A549 (cell line): ENCODE measurements at regions not wholly inside any gene's neighbourhood (a gene's known extent, or its start where the extent isn't known, plus 50 kb on each side); places are given as distances from the start of the nearest gene placed in this dataset.

Source experiments
- ATAC-seq, 2 experiments: fragments of 200-7000 bp in 1 of 2; fragments of >200 bp in 1 of 2; cut with Nextera tagmentation in 1 of 2; cut with Tn5 transposase in 1 of 2; 3 replicates each; pipeline versions ENCODE4 v1.8.0 to v1.9.1; 2018 to 2020; ENCODE audit warnings: mild to moderate bottlenecking in 1 of 2, moderate library complexity in 1 of 2
- CTCF ChIA-PET: fragments of 300-600 bp; sonication (Branson Sonifier 250); formaldehyde crosslinking; extraction: SDS; loops from one replicate; lab custom pipeline; 2021; ENCODE audit warnings: antibody characterized with exemption, inconsistent platforms; lab: Yijun Ruan, JAX
- POLR2A ChIA-PET: fragments of 350-600 bp; formaldehyde crosslinking; extraction: SDS; loops from one replicate; lab custom pipeline; 2021; ENCODE audit warnings: antibody characterized with exemption, inconsistent platforms; lab: Yijun Ruan, JAX
- DNase-seq, 2 experiments: peaks; one replicate each; pipeline versions ENCODE4 v3.0.0 to v3.0.0-alpha.2; 2011 to 2016; ENCODE audit warnings: low read depth in 1 of 2, low spot score in 1 of 2
- FAIRE-seq: peaks from 2 replicates; lab custom pipeline; 2011; peaks lifted over from hg19 to GRCh38; lab: Jason Lieb, UNC
- H3K27ac ChIP-seq, 2 experiments: fragments of >200 bp; sonication (Bioruptor Twin); formaldehyde crosslinking; 3 replicates each; pipeline ENCODE4 v1.5.1; 2016 to 2017
- H3K4me1 ChIP-seq: fragments of >200 bp; sonication (Bioruptor Twin); formaldehyde crosslinking; 3 replicates; pipeline ENCODE4 v1.6.1; 2016
- H3K4me2 ChIP-seq: fragments of >200 bp; sonication (Bioruptor Twin); formaldehyde crosslinking; 3 replicates; pipeline ENCODE4 v1.6.1; 2016
- H3K4me3 ChIP-seq: fragments of >200 bp; sonication (Bioruptor Twin); formaldehyde crosslinking; 3 replicates; pipeline ENCODE4 v1.5.1; 2016
- H3K9me3 ChIP-seq: fragments of >200 bp; sonication (Bioruptor Twin); formaldehyde crosslinking; 3 replicates; pipeline ENCODE4 v1.6.1; 2016
- ATOH8 ChIP-seq: fragments of 250-450 bp; sonication (Bioruptor Pico); IDR thresholded peaks from 2 replicates; pipeline ENCODE4 v1.5.0; 2020; ENCODE audit warnings: low read depth, mild to moderate bottlenecking, moderate library complexity
- CBX2 ChIP-seq: fragments of 200-600 bp; sonication (generic); IDR thresholded peaks from 2 replicates; pipeline ENCODE4 v1.6.1; 2016; ENCODE audit warnings: low read depth, mild to moderate bottlenecking, borderline replicate concordance
- CBX8 ChIP-seq: fragments of 200-600 bp; sonication (generic); IDR thresholded peaks from 2 replicates; pipeline ENCODE4 v1.6.1; 2016
- E2F6 ChIP-seq: IDR thresholded peaks from 2 replicates; pipeline ENCODE4 v1.6.1; 2012; ENCODE audit warnings: low read depth, borderline replicate concordance
- ELK1 ChIP-seq: fragments of 150-350 bp; IDR thresholded peaks from 2 replicates; pipeline ENCODE4 v1.6.1; 2014; ENCODE audit warnings: low read depth, mild to moderate bottlenecking, low read length
- EP300 ChIP-seq, 2 experiments: fragments of >200 bp; sonication (Bioruptor Twin); formaldehyde crosslinking; IDR thresholded peaks; 2 replicates in 1 of 2; 3 replicates in 1 of 2; pipeline ENCODE4 v1.6.1; 2016 to 2017
- FOSL2 ChIP-seq, 2 experiments: fragments of 450-650 bp in 1 of 2; fragments of >200 bp in 1 of 2; sonication (Bioruptor Twin) in 1 of 2; formaldehyde crosslinking; IDR thresholded peaks; 2 replicates each; pipeline versions ENCODE4 v1.5.0 to v1.6.1; 2016 to 2020; ENCODE audit warnings: mild to moderate bottlenecking in 1 of 2, moderate library complexity in 1 of 2
- FOXS1 ChIP-seq: fragments of 250-450 bp; sonication (Bioruptor Pico); IDR thresholded peaks from 2 replicates; pipeline ENCODE4 v1.5.0; 2020; ENCODE audit warnings: mild to moderate bottlenecking, moderate library complexity
- GATA3 ChIP-seq: IDR thresholded peaks from 2 replicates; pipeline ENCODE4 v1.6.1; 2012; ENCODE audit warnings: borderline replicate concordance
- HEYL ChIP-seq: fragments of 250-450 bp; sonication (Bioruptor Pico); IDR thresholded peaks from 2 replicates; pipeline ENCODE4 v1.8.0; 2021; ENCODE audit warnings: mild to moderate bottlenecking, moderate library complexity
- HOXB5 ChIP-seq: fragments of 250-450 bp; sonication (Bioruptor Pico); IDR thresholded peaks from 2 replicates; pipeline ENCODE4 v1.5.0; 2020; ENCODE audit warnings: mild to moderate bottlenecking, moderate library complexity
- JUN ChIP-seq, 2 experiments: fragments of >200 bp; sonication (Bioruptor Twin); formaldehyde crosslinking; IDR thresholded peaks; 2 replicates in 1 of 2; 3 replicates in 1 of 2; pipeline ENCODE4 v1.6.1; 2016 to 2017
- KDM1A ChIP-seq: fragments of 200-600 bp; sonication (generic); IDR thresholded peaks from 2 replicates; pipeline ENCODE4 v1.6.1; 2016; ENCODE audit warnings: low read depth, mild to moderate bottlenecking
- KDM5A ChIP-seq: fragments of 200-600 bp; sonication (generic); IDR thresholded peaks from 2 replicates; pipeline ENCODE4 v1.6.1; 2016; ENCODE audit warnings: antibody characterized with exemption, mild to moderate bottlenecking
- MAZ ChIP-seq: fragments of 150-350 bp; IDR thresholded peaks from 2 replicates; pipeline ENCODE4 v1.6.1; 2014; ENCODE audit warnings: antibody characterized with exemption, low read depth, low read length, borderline replicate concordance
- NPAS2 ChIP-seq: fragments of 250-450 bp; sonication (Bioruptor Pico); IDR thresholded peaks from 2 replicates; pipeline ENCODE4 v1.8.0; 2022; ENCODE audit warnings: mild to moderate bottlenecking, moderate library complexity, borderline replicate concordance
- PHF8 ChIP-seq: fragments of 200-600 bp; sonication (generic); IDR thresholded peaks from 2 replicates; pipeline ENCODE4 v1.6.1; 2016; ENCODE audit warnings: low read depth, mild to moderate bottlenecking, antibody characterized with exemption, moderate library complexity, borderline replicate concordance
- RCOR1 ChIP-seq: fragments of 150-350 bp; IDR thresholded peaks from 2 replicates; pipeline ENCODE4 v1.6.1; 2014; ENCODE audit warnings: antibody characterized with exemption, low read length, low read depth
- REST ChIP-seq: fragments of 200-600 bp; sonication (generic); IDR thresholded peaks from 2 replicates; pipeline ENCODE4 v1.6.1; 2016; ENCODE audit warnings: antibody characterized with exemption, mild to moderate bottlenecking, moderate library complexity
- RFX5 ChIP-seq: fragments of 450-650 bp; IDR thresholded peaks from 2 replicates; pipeline ENCODE4 v1.7.1; 2014; ENCODE audit warnings: antibody characterized with exemption, mild to moderate bottlenecking, moderate library complexity
- TP53 ChIP-seq: fragments of 250-450 bp; sonication (Bioruptor Pico); IDR thresholded peaks from 2 replicates; pipeline ENCODE4 v1.5.0; 2021; ENCODE audit warnings: mild to moderate bottlenecking, moderate library complexity
- ZC3H11A ChIP-seq: fragments of 450-650 bp; IDR thresholded peaks from 2 replicates; pipeline ENCODE4 v1.6.1; 2014; ENCODE audit warnings: antibody characterized with exemption, mild to moderate bottlenecking
- ZNF302 ChIP-seq: fragments of 250-450 bp; sonication (Bioruptor Pico); IDR thresholded peaks from 2 replicates; pipeline ENCODE4 v1.9.0; 2021; ENCODE audit warnings: inconsistent platforms, mild to moderate bottlenecking, moderate library complexity
- WGBS: methylation state at CpG from one replicate; pipeline ENCODE4 v1.1.6; 2017; ENCODE audit errors: missing lambda C conversion rate; 5-methylcytosine and 5-hydroxymethylcytosine counted together

- WGBS, result 0% methylated on average over 4 of the region's 4 CpGs
- no peak overlapping the region for H3K27ac ChIP-seq
- no peak for DNase-seq
- no peak for FAIRE-seq
- no peak overlapping the region for H3K4me3 ChIP-seq
- TF ChIP-seq ZNF302 (no peak), KDM5A (no peak), ELK1 (no peak), EP300 (IDR thresholded peaks at IDR 0.05) (no peak), CBX8 (no peak), FOXS1 (CRISPR knock-in tag) (no peak), GATA3 (no peak), PHF8 (no peak), MAZ (no peak), REST (no peak), E2F6 (no peak), ZC3H11A (no peak), HOXB5 (CRISPR knock-in tag) (no peak), HEYL (CRISPR knock-in tag) (no peak), KDM1A (no peak), ATOH8 (CRISPR knock-in tag) (no peak), RCOR1 (no peak), RFX5 (no peak)
- H3K4me2 ChIP-seq, result no peak overlapping the region
- no peaks in the 10 kb centered on the region for H3K4me1 ChIP-seq
- ChIA-PET CTCF (no interaction called here), POLR2A (no interaction called here)
- no peaks in the 10 kb centered on the region for H3K9me3 ChIP-seq
- ATAC-seq, result no peak
Measured at GRCh38 chr16:6603780-6604325, 728.8 kb upstream of the RBFOX1 start.

GRCh38 chr16:6602405-6602804 is 730.2 kb upstream of the RBFOX1 start:
- Histone ChIP-seq H3K4me1 (no peaks in the 10 kb centered on the region), H3K4me3 (no peak overlapping the region), H3K4me2 (no peak overlapping the region), H3K9me3 (no peaks in the 10 kb centered on the region), H3K27ac (no peak overlapping the region)
- ChIA-PET CTCF (interaction anchor here (1.1 kb wide), 1 partner anchor 82 kb away, joined by 3 read pairs; no protein-coding TSS in a partner anchor), POLR2A (no interaction called here)
- no peak for FAIRE-seq
- TF ChIP-seq JUN (IDR thresholded peaks at IDR 0.05) (no peak), TP53 (no peak), FOSL2 (IDR thresholded peaks at IDR 0.05) (no peak), FOSL2 (CRISPR knock-in tag; IDR thresholded peaks at IDR 0.05) (no peak), NPAS2 (CRISPR knock-in tag) (no peak), RCOR1 (no peak), CBX2 (no peak)
- 0% methylated on average over 1 of the region's 1 CpG for WGBS
- DNase-seq, result no peak
- ATAC-seq, result no peak
